HepG2 (cell line): ENCODE measurements at regions not wholly inside any gene's neighbourhood (a gene's known extent, or its start where the extent isn't known, plus 50 kb on each side); places are given as distances from the start of the nearest gene placed in this dataset.

ENCODE experiments used
- ATAC-seq: fragments of 200-7000 bp; cut with Tn5 transposase; 3 replicates; pipeline ENCODE4 v1.9.1; 2020; ENCODE audit warnings: mild to moderate bottlenecking, moderate library complexity
- BruUV-seq: library from RNA; stranded (reverse); fragments of 400-500 nt; replicated peaks from 2 replicates; lab custom pipeline; 2021; lab: Mats Ljungman, UMichigan
- CTCF ChIA-PET: fragments of 300-600 bp; formaldehyde crosslinking; extraction: SDS; loops from one replicate; lab custom pipeline; 2021; ENCODE audit warnings: low total read pairs, inconsistent platforms, low intra/inter-chr PET ratio; lab: Yijun Ruan, JAX
- POLR2A ChIA-PET: fragments of 350-600 bp; sonication (Branson Sonifier 250); formaldehyde crosslinking; loops from one replicate; lab custom pipeline; 2020; ENCODE audit warnings: antibody characterized with exemption, inconsistent platforms; lab: Yijun Ruan, JAX
- DNase-seq: peaks from one replicate; pipeline ENCODE4 v3.0.0-alpha.2; 2015; ENCODE audit warnings: low spot score
- FAIRE-seq: peaks from 3 replicates; lab custom pipeline; 2011; peaks lifted over from hg19 to GRCh38; lab: Jason Lieb, UNC
- H2AFZ ChIP-seq: one replicate; pipeline ENCODE4 v1.6.1; 2011; ENCODE audit warnings: low read length, inconsistent platforms
- H3K27ac ChIP-seq: fragments of 300-600 bp; 3 replicates; pipeline ENCODE4 v1.8.0; 2011; ENCODE audit warnings: mixed run types, mild to moderate bottlenecking, mixed read lengths, low read length, inconsistent platforms; ENCODE audit not compliant: insufficient read depth; ENCODE audit errors: extremely low read length
- H3K27me3 ChIP-seq, 2 experiments: fragments of 200-600 bp in 1 of 2; 2 replicates in 1 of 2; 3 replicates in 1 of 2; pipeline versions ENCODE4 v1.6.0 to v1.8.0; 2011; ENCODE audit warnings: low read length in 2 of 2, mild to moderate bottlenecking in 2 of 2, moderate library complexity in 2 of 2, inconsistent platforms in 1 of 2; ENCODE audit not compliant: insufficient read depth in 2 of 2, control insufficient read depth in 1 of 2
- H3K36me3 ChIP-seq, 2 experiments: fragments of 200-600 bp in 1 of 2; replicated peaks in 1 of 2; 2 replicates in 1 of 2; 3 replicates in 1 of 2; pipeline versions ENCODE4 v1.5.1 to v1.8.0; 2011; ENCODE audit warnings: low read length in 2 of 2, inconsistent platforms in 1 of 2; ENCODE audit not compliant: insufficient read depth in 2 of 2, control insufficient read depth in 1 of 2
- H3K4me1 ChIP-seq: 2 replicates; pipeline ENCODE4 v1.5.1; 2012; ENCODE audit warnings: low read length, inconsistent platforms; ENCODE audit not compliant: insufficient read depth
- H3K4me2 ChIP-seq: 2 replicates; pipeline ENCODE4 v1.6.0; 2011; ENCODE audit warnings: low read depth, low read length, inconsistent platforms
- H3K4me3 ChIP-seq, 3 experiments: fragments of 200-600 bp in 1 of 3; sonication (generic), shearing (Covaris generic) in 1 of 3; replicated peaks in 1 of 3; 2 replicates each; pipeline ENCODE4 v1.5.1; 2011 to 2016; ENCODE audit warnings: low read length in 3 of 3, inconsistent platforms in 2 of 3, low read depth in 2 of 3, mild to moderate bottlenecking in 2 of 3, control low read depth in 1 of 3, mixed read lengths in 1 of 3; ENCODE audit not compliant: insufficient read depth in 1 of 3
- H3K79me2 ChIP-seq: one replicate; pipeline ENCODE4 v1.6.1; 2011; ENCODE audit warnings: low read length, inconsistent platforms; ENCODE audit not compliant: insufficient read depth
- H3K9ac ChIP-seq: 2 replicates; pipeline ENCODE4 v1.6.0; 2011; ENCODE audit warnings: mild to moderate bottlenecking, low read depth, low read length, inconsistent platforms; ENCODE audit not compliant: insufficient read depth
- H3K9me3 ChIP-seq: 2 replicates; pipeline ENCODE4 v1.5.1; 2012; ENCODE audit warnings: mild to moderate bottlenecking, low read length
- H4K20me1 ChIP-seq: 2 replicates; pipeline ENCODE4 v1.6.0; 2011; ENCODE audit warnings: inconsistent platforms, mild to moderate bottlenecking, low read length, moderate library complexity; ENCODE audit not compliant: insufficient read depth
- ATF5 ChIP-seq: sonication (generic); formaldehyde crosslinking; IDR thresholded peaks from 2 replicates; pipeline ENCODE4 v1.4.0; 2020; ENCODE audit warnings: mild to moderate bottlenecking, low read depth, missing genetic modification reagents
- CCDC6 ChIP-seq: sonication (generic); formaldehyde crosslinking; IDR thresholded peaks from 2 replicates; pipeline ENCODE4 v1.8.1; 2022; ENCODE audit warnings: mild to moderate bottlenecking, missing genetic modification reagents, moderate library complexity
- CREB1 ChIP-seq, 2 experiments: fragments of 450-650 bp in 1 of 2; IDR thresholded peaks; 2 replicates each; pipeline ENCODE4 v1.6.1; 2016 to 2017; ENCODE audit warnings: control low read depth in 1 of 2, mild to moderate bottlenecking in 1 of 2, missing compliant biosample characterization in 1 of 2, missing genetic modification characterization in 1 of 2
- ZBTB2 ChIP-seq: sonication (generic); formaldehyde crosslinking; IDR thresholded peaks from 2 replicates; pipeline ENCODE4 v1.8.0; 2022; ENCODE audit warnings: low read depth, missing genetic modification reagents
- ZBTB26 ChIP-seq: IDR thresholded peaks from 2 replicates; pipeline ENCODE4 v1.6.1; 2016; ENCODE audit warnings: missing compliant biosample characterization, missing genetic modification reagents, borderline replicate concordance
- ZNF562 ChIP-seq: sonication (generic); formaldehyde crosslinking; IDR thresholded peaks from 2 replicates; pipeline ENCODE4 v1.8.0; 2022; ENCODE audit warnings: missing genetic modification reagents, borderline replicate concordance
- ZNF773 ChIP-seq: sonication (generic); formaldehyde crosslinking; IDR thresholded peaks from 2 replicates; pipeline ENCODE4 v1.4.0; 2020; ENCODE audit warnings: missing genetic modification reagents, borderline replicate concordance
- ZSCAN22 ChIP-seq: sonication (generic); formaldehyde crosslinking; IDR thresholded peaks from 2 replicates; pipeline ENCODE4 v1.4.0; 2020; ENCODE audit warnings: mild to moderate bottlenecking, missing genetic modification reagents
- WGBS: methylation state at CpG from one replicate; pipeline ENCODE4 v1.1.6; 2017; ENCODE audit warnings: low lambda C conversion rate; 5-methylcytosine and 5-hydroxymethylcytosine counted together
- in situ Hi-C: cut with HindIII; loops from 2 replicates; pipeline ENCODE4 v1.10.0; 2017; ENCODE audit warnings: low pct_unique_long_range_greater_than_20kb; ENCODE audit not compliant: extremely low pct_ligation_motif_present
- intact Hi-C: fragments of 100-400 bp; cut with micrococcal nuclease; formaldehyde crosslinking; loops from one replicate; pipeline ENCODE4 v1.10.0; 2022; ENCODE audit not compliant: unreplicated experiment

DNA sequence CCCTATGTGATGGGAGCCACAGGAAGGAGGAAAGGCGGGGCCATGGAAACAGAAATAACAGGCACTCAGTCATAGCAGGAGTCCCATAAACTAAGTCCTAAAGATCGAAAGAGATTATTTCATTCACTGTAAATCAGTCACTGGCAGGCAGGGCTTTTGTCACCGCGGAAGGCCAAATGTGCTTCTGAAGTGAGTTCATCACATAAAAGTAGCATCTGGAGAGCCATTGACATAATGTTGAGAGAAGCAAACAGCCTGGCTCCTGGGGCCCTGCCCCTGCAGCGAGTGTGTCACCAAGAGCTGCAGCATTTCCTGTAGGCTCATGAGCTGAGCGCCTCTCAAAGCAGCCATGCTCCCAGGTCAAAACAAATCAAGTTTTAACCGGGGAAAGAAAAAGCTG, 476.2 kb downstream of the HAPSTR1 start (continued):
- TF ChIP-seq ZBTB26 (CRISPR knock-in tag) (no peak), ZNF562 (CRISPR knock-in tag) (no peak), CCDC6 (CRISPR knock-in tag) (no peak), ZNF773 (CRISPR knock-in tag) (no peak), ZBTB2 (CRISPR knock-in tag) (no peak)
- TF ChIP-seq, all 625 proteins: peak for 0

DNA sequence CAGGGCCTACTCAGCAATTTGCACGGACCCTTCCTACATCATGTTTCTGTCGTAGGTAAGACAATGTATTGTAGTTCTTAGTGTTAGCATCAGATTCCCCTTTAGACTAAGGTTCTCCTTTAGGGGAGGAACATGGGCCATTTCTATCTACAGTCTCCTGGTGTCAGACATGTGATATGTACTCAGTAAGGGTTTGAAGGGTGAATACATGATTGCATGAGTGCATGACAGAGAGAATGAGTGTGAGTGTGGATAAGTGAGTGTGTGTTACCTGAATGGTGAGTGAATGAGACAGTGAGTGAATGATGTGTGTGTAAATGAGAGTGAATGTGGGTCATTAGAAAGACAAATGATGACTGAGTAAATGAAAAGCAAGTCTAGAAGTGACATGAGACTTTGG, 476.8 kb downstream of the HAPSTR1 start:
- FAIRE-seq (no peak), ATAC-seq (no peak)
- POLR2A ChIA-PET = no interaction called here

More for the DNA sequence above, 476.8 kb downstream of the HAPSTR1 start:
- TF ChIP-seq CREB1 (IDR thresholded peaks at IDR 0.05) (peak; percentile 31; the same call in 1 of the 2 replicates), CREB1 (CRISPR knock-in tag; IDR thresholded peaks at IDR 0.05) (no peak), ZSCAN22 (no peak), ATF5 (CRISPR knock-in tag) (no peak)
- TF ChIP-seq, all 625 proteins: peak for 1
- Histone ChIP-seq H3K4me2 (no peak overlapping the region), H3K79me2 (no peaks in the 10 kb centered on the region), H3K27me3 (0 out of 5 replicates have a peak, but pooled peaks cover 0 to 13% of the 10 kb centered on the region in 2 experiments), H4K20me1 (no peaks in the 10 kb centered on the region), H3K4me3 (no peak overlapping the region), H3K27ac (no peak overlapping the region), H3K9me3 (no peaks in the 10 kb centered on the region), H3K36me3 (no peaks in the 10 kb centered on the region), H3K9ac (no peak overlapping the region), H2AFZ (no peak overlapping the region), H3K4me1 (no peaks in the 10 kb centered on the region)
- 4% methylated on average over 2 of the region's 2 CpGs for WGBS
- CTCF ChIA-PET = no interaction called here
- intact Hi-C loops = no loop called here
- in situ Hi-C loops = no loop called here
- DNase-seq = no peak
- BruUV-seq = no TSS peak
